Fibroblast of the aortic adventitia (primary cell): ENCODE measurements at regions not wholly inside any gene's neighbourhood (a gene's known extent, or its start where the extent isn't known, plus 50 kb on each side); places are given as distances from the start of the nearest gene placed in this dataset.

ENCODE experiments used
- DNase-seq: peaks from one replicate; pipeline ENCODE4 v3.0.0-alpha.2; 2010; ENCODE audit warnings: low read depth
- H3K4me3 ChIP-seq: 2 replicates; pipeline ENCODE4 v1.5.1; 2011; ENCODE audit warnings: low read depth, mild to moderate bottlenecking, control low read depth, low read length, moderate library complexity
- CTCF ChIP-seq: IDR thresholded peaks from 2 replicates; pipeline ENCODE4 v1.5.1; 2011; ENCODE audit warnings: mild to moderate bottlenecking, low read length, control low read depth, inconsistent platforms; ENCODE audit not compliant: insufficient read depth

DNA sequence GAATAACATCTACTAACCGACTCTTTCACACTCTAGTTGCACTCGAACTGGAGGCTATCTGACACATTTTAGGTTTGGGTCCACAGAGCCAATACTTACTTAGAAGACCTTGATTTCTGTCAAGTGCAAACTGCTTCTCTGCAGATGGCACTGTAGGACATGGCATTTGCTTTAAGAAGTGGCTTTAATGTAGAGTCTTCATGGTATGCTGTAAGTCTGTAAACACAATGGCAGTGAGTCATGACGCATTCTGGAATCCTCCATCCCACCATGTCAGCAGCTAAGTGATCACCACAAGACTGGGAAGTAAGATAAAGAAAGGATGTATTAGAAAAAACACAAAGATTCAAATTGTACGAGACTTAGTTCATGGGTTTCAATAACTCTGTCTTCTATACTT, 377.0 kb upstream of the NOX3 start:
- DNase-seq = peak; percentile 73
- no peak overlapping the region for H3K4me3 ChIP-seq
- TF ChIP-seq CTCF = no peak

GRCh38 chr6:155830531-155830930, 374.9 kb upstream of the NOX3 start:
- DNase-seq = no peak
- no peak overlapping the region for H3K4me3 ChIP-seq
- TF ChIP-seq CTCF = no peak

DNA sequence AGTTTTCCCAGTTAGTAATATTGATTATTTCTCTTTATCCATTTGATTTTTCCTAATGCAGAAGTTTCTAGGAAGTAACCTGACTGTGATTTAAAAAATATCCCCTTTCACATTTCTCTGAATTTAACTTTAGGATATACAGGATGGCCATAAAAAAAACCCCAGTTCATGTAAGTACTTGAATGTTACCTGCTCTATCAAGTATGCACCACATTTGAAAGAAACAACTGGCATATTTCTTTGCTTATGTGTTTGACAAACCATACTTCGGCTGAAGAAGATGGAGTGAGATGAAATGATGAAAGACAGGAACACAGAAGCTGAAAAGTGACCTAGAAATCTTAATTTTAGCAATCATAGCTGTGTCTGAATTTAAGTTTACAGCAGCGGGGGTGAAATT, 374.0 kb upstream of the NOX3 start:
- H3K4me3 ChIP-seq = no peak overlapping the region
- TF ChIP-seq CTCF = no peak

GRCh38 chr6:155828989-155829388, 373.4 kb upstream of the NOX3 start:
- no peak for TF ChIP-seq CTCF
- H3K4me3 ChIP-seq = no peak overlapping the region
- DNase-seq = no peak

More for the DNA sequence above, 374.0 kb upstream of the NOX3 start:
- DNase-seq = no peak

DNA sequence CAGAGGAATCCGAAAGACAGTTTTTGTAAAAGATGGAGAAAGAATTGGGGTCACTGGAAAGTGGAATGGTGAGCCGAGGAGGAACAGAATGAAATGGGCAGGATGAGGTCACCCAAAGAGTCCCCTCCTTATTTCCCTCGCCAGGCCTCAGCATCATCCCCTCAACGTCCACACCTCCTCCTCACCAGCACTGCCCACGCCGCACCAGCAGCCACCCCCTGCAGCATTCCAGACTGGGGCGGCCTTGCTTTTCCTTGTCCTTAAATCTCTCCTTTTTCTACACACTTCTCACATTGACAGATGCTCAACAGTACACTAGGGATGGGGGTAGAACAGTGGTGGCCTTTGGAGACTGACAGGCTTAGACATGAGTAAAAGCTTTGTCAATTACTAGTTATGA, 363.1 kb upstream of the NOX3 start:
- no peak for TF ChIP-seq CTCF
- DNase-seq = no peak
- H3K4me3 ChIP-seq = no peak overlapping the region

GRCh38 chr6:155813548-155813947, 357.9 kb upstream of the NOX3 start:
- H3K4me3 ChIP-seq = no peak overlapping the region
- DNase-seq = no peak
- TF ChIP-seq CTCF = no peak

DNA sequence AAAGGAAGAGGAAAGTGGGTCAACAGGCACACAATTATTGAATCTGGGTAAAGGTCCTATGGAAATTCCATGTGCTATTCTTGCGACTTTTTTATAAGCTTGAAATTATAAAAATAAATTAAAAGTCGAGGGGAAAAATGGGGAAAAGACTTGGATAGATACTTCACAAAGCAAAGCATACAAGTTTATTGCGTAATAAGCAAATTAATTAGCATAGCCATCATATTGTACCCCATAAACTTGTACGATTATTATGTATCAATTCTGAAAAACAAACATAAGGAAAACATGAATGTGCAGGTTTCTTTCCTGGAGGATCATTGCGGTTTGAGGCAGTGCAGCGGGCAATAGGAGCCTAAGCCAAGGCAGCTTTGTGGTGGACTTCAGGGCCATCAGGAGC, 351.6 kb upstream of the NOX3 start:
- no peak overlapping the region for H3K4me3 ChIP-seq
- DNase-seq = no peak
- no peak for TF ChIP-seq CTCF
